ENCODE measurements at regions not wholly inside any gene's neighbourhood (a gene's known extent, or its start where the extent isn't known, plus 50 kb on each side); places are given as distances from the start of the nearest gene placed in this dataset.

GRCh38 chr3:153456833-153457545 is 295.0 kb downstream of the RAP2B start (continued):
- no peak for TF ChIP-seq REST (IDR thresholded peaks at IDR 0.05; ENCODE audit: low read depth, low read length)
- TF ChIP-seq ASH2L (IDR thresholded peaks at IDR 0.05; ENCODE audit: borderline replicate concordance, low read depth), result no peak
- no peak for TF ChIP-seq SIN3A (IDR thresholded peaks at IDR 0.05; ENCODE audit: low read depth, low read length)
- TF ChIP-seq SPI1 (IDR thresholded peaks at IDR 0.05; ENCODE audit: borderline replicate concordance, insufficient read depth, low read depth, low read length), result no peak
- TF ChIP-seq BMI1 (IDR thresholded peaks at IDR 0.05; ENCODE audit: borderline replicate concordance), result no peak
- no peak for TF ChIP-seq CBX5 (IDR thresholded peaks at IDR 0.05; ENCODE audit: low read depth)
- no peak for TF ChIP-seq PRDM15 (CRISPR knock-in tag; IDR thresholded peaks at IDR 0.05)

Data from GM12878 (cell line).